ENCODE measurements at regions not wholly inside any gene's neighbourhood (a gene's known extent, or its start where the extent isn't known, plus 50 kb on each side); places are given as distances from the start of the nearest gene placed in this dataset.

- no peak for TF ChIP-seq RARB (CRISPR knock-in tag; IDR thresholded peaks at IDR 0.05)
- no peak for TF ChIP-seq TOX (CRISPR knock-in tag; IDR thresholded peaks at IDR 0.05; ENCODE audit: borderline replicate concordance)
- TF ChIP-seq CSRNP3 (CRISPR knock-in tag; IDR thresholded peaks at IDR 0.05): no peak
- no peak for TF ChIP-seq BACH2 (CRISPR knock-in tag; IDR thresholded peaks at IDR 0.05; ENCODE audit: borderline replicate concordance)
- no peak for TF ChIP-seq ESRRG (CRISPR knock-in tag; IDR thresholded peaks at IDR 0.05)
- no peak for TF ChIP-seq SNAI2 (CRISPR knock-in tag; IDR thresholded peaks at IDR 0.05)
- TF ChIP-seq ZFP3 (CRISPR knock-in tag; IDR thresholded peaks at IDR 0.05): no peak
- TF ChIP-seq ARNTL (CRISPR knock-in tag; IDR thresholded peaks at IDR 0.05; ENCODE audit: borderline replicate concordance, low read depth): no peak
- no peak for TF ChIP-seq ZNF8 (CRISPR knock-in tag; IDR thresholded peaks at IDR 0.05)
- no peak for TF ChIP-seq PPARA (CRISPR knock-in tag; IDR thresholded peaks at IDR 0.05; ENCODE audit: borderline replicate concordance)
- no peak for TF ChIP-seq GLIS3 (CRISPR knock-in tag; IDR thresholded peaks at IDR 0.05)
Measured at GRCh38 chr20:48148020-48148419, 362.7 kb upstream of the SULF2 start.

Measured in SK-N-SH treated with all-trans-retinoic acid at 6 μM for 48 hours (cell line).